ENCODE measurements at regions not wholly inside any gene's neighbourhood (a gene's known extent, or its start where the extent isn't known, plus 50 kb on each side); places are given as distances from the start of the nearest gene placed in this dataset.

DNA sequence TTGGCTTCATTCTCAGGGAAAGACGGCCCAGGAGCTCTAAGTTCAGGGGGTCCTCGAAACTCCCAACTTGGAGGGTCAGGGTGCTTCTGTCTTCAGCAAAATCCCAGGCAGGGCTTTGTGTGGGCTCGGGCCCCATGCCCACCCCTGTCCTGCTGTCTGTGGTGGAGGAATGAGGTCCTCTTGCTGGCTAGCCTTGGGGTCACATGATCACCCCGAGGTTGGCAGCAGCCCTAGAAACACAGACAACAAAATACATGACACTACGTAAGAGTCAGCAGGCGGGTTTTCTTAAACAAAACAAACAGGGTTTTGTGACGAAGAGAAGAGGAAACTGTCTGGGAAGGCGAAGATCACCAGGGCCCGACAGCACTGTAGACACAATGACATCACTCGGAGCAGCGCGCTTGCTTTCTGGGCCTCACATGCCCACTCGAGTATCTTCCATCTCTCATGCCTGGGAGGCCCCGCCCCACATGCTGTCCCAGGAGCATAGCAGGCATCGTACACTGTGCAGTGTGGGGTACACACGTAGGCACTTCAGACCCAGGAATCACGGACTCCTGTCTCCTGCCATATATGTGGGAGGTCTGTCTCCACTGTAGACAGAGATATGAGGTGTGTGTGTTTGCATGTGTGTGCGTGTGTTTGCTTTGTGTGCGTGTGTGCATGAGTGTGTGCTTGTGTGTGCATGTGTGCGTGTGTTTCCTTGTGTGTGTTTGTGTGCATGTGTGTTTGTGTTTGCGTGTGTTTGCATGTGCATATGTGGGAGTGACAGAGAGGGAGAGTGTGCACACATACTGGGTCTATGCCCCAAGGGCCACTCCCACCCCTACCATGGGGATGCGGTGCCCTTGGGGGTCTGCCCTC is 94.7 kb downstream of the SIK1 start:
- no peak for DNase-seq

DNA sequence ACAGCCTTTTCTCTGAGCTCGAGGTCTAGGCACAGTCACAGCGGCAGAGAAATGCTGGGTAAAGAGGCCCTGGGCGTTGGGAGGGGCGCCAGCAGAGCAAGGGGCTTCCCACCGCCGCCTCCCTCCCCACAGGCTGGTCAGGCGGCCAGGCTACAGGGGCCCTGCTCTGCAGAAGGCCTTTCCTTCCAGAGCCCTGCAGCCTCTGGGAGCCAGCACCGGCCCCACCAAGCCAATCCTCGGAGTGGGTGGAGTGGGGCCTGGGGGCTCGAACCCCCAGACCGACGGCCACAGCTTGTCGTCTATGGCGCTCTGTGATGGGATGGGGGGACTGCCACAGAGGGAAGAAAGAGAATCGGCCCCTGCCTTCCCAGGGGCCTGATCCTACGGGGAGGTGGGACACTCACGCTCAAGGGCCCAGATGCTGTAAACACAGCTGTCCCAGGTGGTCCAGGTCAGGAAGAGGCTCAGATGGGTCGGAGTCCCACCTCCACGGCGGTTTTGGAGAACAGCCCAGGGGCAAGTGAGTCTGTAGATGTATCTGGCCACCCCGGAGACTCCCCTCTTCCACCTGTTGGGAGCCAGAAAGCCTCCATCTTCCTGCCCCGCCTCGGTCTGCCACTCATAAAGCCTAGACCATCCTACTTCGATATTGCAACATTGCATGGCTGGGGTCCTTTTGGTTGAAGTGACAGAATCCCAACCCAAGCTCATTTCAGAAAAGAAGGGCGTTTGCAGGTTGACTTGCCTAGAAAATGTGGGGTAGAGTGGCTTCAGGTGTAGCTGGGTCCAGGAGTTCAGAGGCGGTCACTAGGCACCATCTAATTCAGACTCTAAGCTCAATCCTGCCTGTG is 95.6 kb downstream of the SIK1 start:
- DNase-seq, result no peak

DNA sequence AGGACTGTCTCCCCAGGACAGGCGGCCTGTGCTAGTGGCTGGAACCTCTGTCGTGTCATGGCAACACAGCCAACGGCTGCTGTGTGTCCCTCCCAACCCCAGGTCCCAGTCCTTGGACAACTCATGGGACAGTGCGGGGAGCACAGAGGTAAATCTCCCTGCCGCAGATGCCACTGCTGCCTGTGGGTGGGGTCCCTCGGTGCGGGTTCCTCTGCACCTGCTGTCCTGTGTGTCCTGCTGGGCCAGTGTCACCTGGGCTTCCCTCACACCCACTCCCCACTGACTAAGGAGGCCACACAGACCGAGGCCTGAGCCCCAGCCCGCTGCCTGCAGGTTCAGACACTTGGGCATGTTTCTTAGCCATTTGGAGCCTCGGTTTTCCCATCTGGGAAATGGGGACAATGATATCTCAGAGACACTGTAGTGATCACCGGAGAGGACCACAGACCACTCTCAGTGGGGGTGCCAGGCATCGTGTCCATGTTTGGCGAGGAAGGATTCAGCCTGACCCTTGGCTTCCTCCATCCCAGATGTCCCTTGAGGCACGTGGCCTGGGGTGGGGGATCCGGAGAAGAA is 96.5 kb downstream of the SIK1 start:
- DNase-seq, result no peak

GRCh38 chr21:43329711-43330269 is 97.1 kb downstream of the SIK1 start:
- DNase-seq, result no peak

GRCh38 chr21:43328958-43329691 is 97.8 kb downstream of the SIK1 start:
- no peak for DNase-seq

GRCh38 chr21:43328185-43328957 is 98.6 kb downstream of the SIK1 start:
- no peak for DNase-seq

DNA sequence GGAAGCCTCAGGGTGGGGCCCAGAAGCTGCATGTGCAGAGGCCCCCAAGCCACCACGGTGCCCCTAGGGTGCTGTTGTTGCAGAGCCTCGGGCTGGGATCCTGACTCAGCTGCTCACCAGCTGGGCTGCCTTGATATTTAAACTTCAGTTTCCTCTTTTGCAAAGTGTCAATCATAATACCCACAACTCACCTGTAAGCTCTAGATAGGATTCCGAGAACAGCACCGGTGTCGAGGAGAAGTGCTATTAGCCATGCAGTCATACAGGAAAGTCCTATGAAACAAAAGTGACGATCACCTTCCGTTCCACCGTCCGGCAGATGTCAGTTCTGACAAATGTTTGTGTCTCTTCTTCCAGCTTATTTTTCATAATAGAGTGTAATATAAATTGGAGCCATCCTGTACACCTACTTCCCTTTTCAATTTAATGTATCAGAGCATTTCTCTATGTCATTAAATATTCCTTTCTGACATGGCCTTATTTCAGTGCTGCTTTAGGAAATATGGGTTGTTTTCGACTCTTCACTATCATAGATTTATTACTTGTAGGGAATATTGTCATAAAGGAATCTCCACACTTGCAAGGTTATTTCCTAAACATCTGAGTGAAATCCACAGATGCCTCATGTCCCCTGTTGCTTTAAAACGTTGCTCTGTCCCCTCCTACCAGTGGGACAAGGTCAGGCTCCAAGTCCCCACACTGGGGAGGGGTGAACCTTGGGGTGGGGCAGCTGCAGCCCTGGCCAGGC is 100.8 kb downstream of the SIK1 start:
- no peak for DNase-seq

DNA sequence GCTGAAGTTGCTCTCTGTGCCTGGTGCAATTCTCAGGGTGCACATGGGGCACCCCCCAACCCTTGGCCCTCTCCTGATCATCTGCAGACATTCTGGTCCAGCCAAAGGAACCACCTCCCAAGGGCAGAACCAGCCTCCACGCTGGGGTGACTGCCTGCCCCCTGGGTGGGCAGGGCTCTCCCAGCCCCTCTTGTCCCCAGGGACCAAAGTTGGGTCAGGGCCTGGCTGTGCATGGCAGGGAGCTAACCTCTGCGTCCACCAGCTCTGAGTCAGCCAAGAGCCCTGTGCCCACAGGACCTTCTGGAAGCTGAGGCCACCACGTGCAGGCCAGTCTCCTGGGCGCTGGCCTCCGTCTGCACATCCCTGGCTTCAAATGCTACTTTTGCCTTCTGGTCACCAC is 101.9 kb downstream of the SIK1 start:
- no peak for DNase-seq

GRCh38 chr21:43324596-43324995 is 102.3 kb downstream of the SIK1 start:
- DNase-seq, result no peak

DNA sequence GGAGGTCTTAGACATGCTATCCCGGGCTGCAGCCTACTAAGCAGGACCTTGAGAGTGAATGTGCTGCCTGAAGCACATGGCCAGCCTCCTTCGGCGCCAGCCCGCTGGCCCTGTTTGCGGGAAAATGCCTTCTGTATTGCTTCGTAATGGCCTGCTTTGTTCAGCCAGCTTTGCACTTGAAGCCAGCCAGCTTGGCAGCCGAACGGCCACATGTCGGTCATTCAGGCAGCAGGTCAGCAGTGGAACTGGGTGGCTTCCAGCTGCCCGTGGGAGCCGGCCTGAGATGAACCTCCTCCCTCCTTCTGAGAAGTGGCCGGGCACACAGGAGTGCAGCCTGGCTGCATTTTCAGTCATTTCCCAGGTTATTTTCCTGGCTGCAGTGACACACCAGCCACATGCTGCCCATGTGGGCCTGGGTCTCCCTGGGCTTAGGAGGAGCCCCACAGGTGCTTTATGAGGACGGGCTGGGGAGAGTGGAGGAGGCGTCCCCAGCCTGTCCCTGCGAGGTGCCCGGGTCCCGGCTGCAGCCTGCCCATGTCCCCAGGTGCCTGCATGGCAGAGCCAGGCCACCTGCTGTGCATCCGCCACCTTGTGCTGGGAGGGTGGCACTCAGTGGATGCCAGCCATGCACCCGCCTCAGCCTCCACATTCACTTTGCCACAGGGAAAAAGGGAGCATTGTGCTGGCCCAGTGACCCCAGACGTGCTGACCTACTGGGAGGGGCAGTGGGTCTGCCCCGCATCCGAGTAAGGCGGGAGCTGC is 103.5 kb downstream of the SIK1 start:
- no peak for DNase-seq

GRCh38 chr21:43322805-43323204 is 104.1 kb downstream of the SIK1 start:
- no peak for DNase-seq

DNA sequence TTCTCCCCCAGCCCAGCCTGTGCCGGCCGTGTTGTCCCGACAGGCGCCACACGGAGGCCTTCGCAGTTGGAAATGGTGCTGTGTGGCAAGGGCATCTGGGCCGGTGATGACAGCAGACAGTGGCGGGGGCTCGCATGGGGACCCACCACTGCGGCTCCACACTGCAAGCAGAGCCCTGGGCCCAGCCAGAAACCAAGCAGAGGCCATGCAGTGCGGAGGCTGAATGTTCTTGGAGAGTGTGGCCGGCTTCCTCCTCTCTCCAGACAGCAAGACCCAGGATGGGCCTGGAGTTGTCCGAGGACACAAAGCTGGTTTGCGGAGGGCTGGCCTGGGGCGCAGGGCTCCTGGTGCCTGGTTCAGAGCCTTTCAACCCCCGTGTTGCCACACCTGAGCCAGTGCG is 104.6 kb downstream of the SIK1 start:
- DNase-seq, result no peak

- DNase-seq, result no peak
Observed at GRCh38 chr21:43321611-43322010, 105.3 kb downstream of the SIK1 start.

DNA sequence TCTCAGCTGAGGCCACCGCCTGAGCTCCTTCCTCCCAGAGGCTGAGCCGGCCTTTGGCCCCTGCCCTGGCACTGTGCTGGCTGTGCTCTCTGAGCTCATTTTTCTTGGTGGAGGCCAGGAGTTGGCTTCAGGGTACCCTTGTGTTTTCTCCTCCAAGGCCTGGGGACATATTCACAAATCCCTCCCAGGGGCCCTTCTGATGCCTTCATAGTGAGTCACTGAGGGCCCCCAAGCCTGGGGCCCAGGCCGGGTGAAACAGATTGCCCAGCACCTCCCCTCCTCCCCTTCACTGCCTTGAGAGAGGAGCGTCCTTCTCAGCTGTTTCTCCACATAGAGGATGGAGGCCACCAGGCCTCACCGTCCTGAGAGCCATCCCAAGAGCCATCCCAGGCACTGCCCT is 105.8 kb downstream of the SIK1 start:
- no peak for DNase-seq

DNA sequence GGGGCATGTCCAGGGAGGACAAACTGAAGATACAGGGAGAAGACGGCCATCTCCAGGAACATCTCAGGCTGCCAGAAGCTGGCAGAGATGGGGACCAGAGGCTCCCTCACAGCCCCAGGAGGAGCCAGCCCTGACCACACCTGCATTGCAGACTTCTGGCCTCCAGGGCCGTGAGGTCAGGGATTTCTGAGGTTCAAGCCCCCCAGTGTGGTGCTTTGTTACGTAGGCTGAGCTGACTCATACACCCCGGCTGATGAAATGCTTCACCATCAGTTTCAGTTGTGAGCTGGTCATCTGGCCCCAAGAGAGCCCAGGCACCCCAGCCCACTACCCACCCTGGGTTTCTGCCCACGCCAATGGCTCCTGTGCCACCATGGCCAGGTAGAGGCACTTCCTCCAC is 106.4 kb downstream of the SIK1 start:
- no peak for DNase-seq

- no peak for DNase-seq
Observed at GRCh38 chr21:43318841-43319781, 107.8 kb downstream of the SIK1 start.

- no peak for DNase-seq
Observed at GRCh38 chr21:43318368-43318767, 108.6 kb downstream of the SIK1 start.

GRCh38 chr21:43317959-43318358 is 109.0 kb downstream of the SIK1 start:
- no peak for DNase-seq

- no peak for DNase-seq
Observed at GRCh38 chr21:43317254-43317748, 109.6 kb downstream of the SIK1 start.

Measured in activated CD4-positive, alpha-beta T cell treated with anti-CD3 and anti-CD28 coated beads, Interleukin-2, amount 50 U/mL, for 48 hours (primary cell).